Coronary artery (tissue), 2 donors: ENCODE measurements at regions not wholly inside any gene's neighbourhood (a gene's known extent, or its start where the extent isn't known, plus 50 kb on each side); places are given as distances from the start of the nearest gene placed in this dataset.

Source experiments
- DNase-seq: peaks from one replicate; pipeline ENCODE4 v3.0.0-alpha.2; 2017; ENCODE audit warnings: low spot score
- H3K27ac ChIP-seq, 2 donors: fragments of 200-600 bp; sonication (generic); one replicate each; pipeline ENCODE4 v1.5.1; 2016 to 2019
- H3K4me3 ChIP-seq: fragments of 200-600 bp; sonication (generic); 2 replicates; pipeline ENCODE4 v1.5.1; 2016; ENCODE audit warnings: mild to moderate bottlenecking, moderate library complexity
- CTCF ChIP-seq: fragments of 200-600 bp; sonication (generic); IDR thresholded peaks from one replicate; pipeline ENCODE4 v1.5.1; 2019; ENCODE audit warnings: antibody characterized with exemption

- Histone ChIP-seq H3K4me3 (no peak overlapping the region), H3K27ac (no peak overlapping the region)
- DNase-seq: no peak
- no peak for TF ChIP-seq CTCF
Observed at GRCh38 chr3:164781755-164782154, 296.5 kb downstream of the SI start.

- no peak for TF ChIP-seq CTCF
- no peak overlapping the region for H3K27ac ChIP-seq
Observed at GRCh38 chr3:164779816-164780215, 298.5 kb downstream of the SI start.

GRCh38 chr3:164752812-164753211 lies 325.5 kb downstream of the SI start:
- Histone ChIP-seq H3K4me3 (no peak overlapping the region), H3K27ac (no peak overlapping the region)
- no peak for DNase-seq
- TF ChIP-seq CTCF: no peak

More at GRCh38 chr3:164779816-164780215, 298.5 kb downstream of the SI start:
- no peak for DNase-seq
- no peak overlapping the region for H3K4me3 ChIP-seq

- no peak overlapping the region for H3K4me3 ChIP-seq
- no peak for DNase-seq
- H3K27ac ChIP-seq: no peak overlapping the region
- TF ChIP-seq CTCF: no peak
Observed at GRCh38 chr3:164748626-164749025, 329.7 kb downstream of the SI start.

GRCh38 chr3:164741869-164742268 lies 336.4 kb downstream of the SI start:
- no peak overlapping the region for H3K4me3 ChIP-seq
- DNase-seq: no peak
- no peak for TF ChIP-seq CTCF
- no peak overlapping the region for H3K27ac ChIP-seq

GRCh38 chr3:164737174-164737573 lies 341.1 kb downstream of the SI start:
- TF ChIP-seq CTCF: no peak
- no peak for DNase-seq
- no peak overlapping the region for H3K4me3 ChIP-seq

GRCh38 chr3:164732166-164732565 lies 346.1 kb downstream of the SI start:
- no peak for TF ChIP-seq CTCF
- no peak for DNase-seq
- Histone ChIP-seq H3K4me3 (no peak overlapping the region), H3K27ac (no peak overlapping the region)

More at GRCh38 chr3:164737174-164737573, 341.1 kb downstream of the SI start:
- no peak overlapping the region for H3K27ac ChIP-seq
